SK-N-SH (cell line): ENCODE measurements at regions not wholly inside any gene's neighbourhood (a gene's known extent, or its start where the extent isn't known, plus 50 kb on each side); places are given as distances from the start of the nearest gene placed in this dataset.

Experiments used
- CTCF ChIA-PET: fragments of 300-600, 350-600 bp; formaldehyde crosslinking; extraction: SDS; loops from one replicate; lab custom pipeline; 2021; lab: Yijun Ruan, JAX
- POLR2A ChIA-PET: fragments of 350-600 bp; sonication (Branson Sonifier 250); formaldehyde crosslinking; extraction: SDS; loops from one replicate; lab custom pipeline; 2020; ENCODE audit warnings: antibody characterized with exemption, inconsistent platforms; lab: Yijun Ruan, JAX
- DNase-seq: peaks from one replicate; pipeline ENCODE4 v3.0.0; 2012
- H2AFZ ChIP-seq: fragments of 200-600 bp; sonication (generic); 2 replicates; pipeline ENCODE4 v1.8.1; 2016; ENCODE audit warnings: antibody characterized with exemption, mild to moderate bottlenecking, low read depth
- H3F3A ChIP-seq: fragments of 200-600 bp; sonication (generic); replicated peaks from 2 replicates; pipeline ENCODE3; 2016; ENCODE audit warnings: antibody characterized with exemption, mild to moderate bottlenecking; ENCODE audit not compliant: insufficient read depth
- H3K27ac ChIP-seq, 2 experiments: fragments of 200-500 bp in 1 of 2; fragments of 200-600 bp in 1 of 2; sonication (Bioruptor generic) in 1 of 2; sonication (generic), shearing (Covaris generic) in 1 of 2; 2 replicates each; pipeline versions ENCODE4 v1.5.1 to v1.6.1; 2014 to 2016; ENCODE audit warnings: low read depth in 2 of 2, inconsistent platforms in 1 of 2, low read length in 1 of 2, mild to moderate bottlenecking in 1 of 2, mixed read lengths in 1 of 2
- H3K27me3 ChIP-seq: fragments of 200-600 bp; sonication (generic), shearing (Covaris generic); 2 replicates; pipeline ENCODE4 v1.6.1; 2016; ENCODE audit warnings: mixed run types; ENCODE audit not compliant: insufficient read depth
- H3K36me3 ChIP-seq, 2 experiments: fragments of 200-500 bp in 1 of 2; fragments of 200-600 bp in 1 of 2; sonication (Bioruptor generic) in 1 of 2; sonication (generic) in 1 of 2; replicated peaks in 1 of 2; 2 replicates each; pipeline versions ENCODE3 to v1.5.1; 2014 to 2016; ENCODE audit warnings: low read length in 1 of 2, mild to moderate bottlenecking in 1 of 2; ENCODE audit not compliant: insufficient read depth in 2 of 2, control insufficient read depth in 1 of 2
- H3K4me1 ChIP-seq, 2 experiments: fragments of 200-500 bp in 1 of 2; fragments of 200-600 bp in 1 of 2; sonication (Bioruptor generic) in 1 of 2; sonication (generic), shearing (Covaris generic) in 1 of 2; 2 replicates each; pipeline versions ENCODE4 v1.5.1 to v1.6.1; 2014 to 2016; ENCODE audit warnings: low read depth in 1 of 2, low read length in 1 of 2, mixed run types in 1 of 2; ENCODE audit not compliant: insufficient read depth in 2 of 2, control insufficient read depth in 1 of 2
- H3K4me2 ChIP-seq: fragments of 200-600 bp; sonication (generic), shearing (Covaris generic); 2 replicates; pipeline ENCODE4 v1.6.1; 2017; ENCODE audit warnings: mixed run types
- H3K4me3 ChIP-seq, 2 experiments: fragments of 200-500 bp in 1 of 2; fragments of 200-600 bp in 1 of 2; sonication (Bioruptor generic) in 1 of 2; sonication (generic), shearing (Covaris generic) in 1 of 2; 2 replicates each; pipeline versions ENCODE4 v1.5.1 to v1.8.1; 2014 to 2016; ENCODE audit warnings: low read depth in 2 of 2, inconsistent platforms in 1 of 2, low read length in 1 of 2, mild to moderate bottlenecking in 1 of 2, mixed read lengths in 1 of 2, moderate library complexity in 1 of 2
- H3K79me2 ChIP-seq: fragments of 200-600 bp; sonication (generic); 2 replicates; pipeline ENCODE4 v1.8.1; 2017; ENCODE audit warnings: mild to moderate bottlenecking; ENCODE audit not compliant: insufficient read depth
- H3K9ac ChIP-seq: fragments of 200-600 bp; sonication (generic); 2 replicates; pipeline ENCODE4 v1.6.1; 2017; ENCODE audit warnings: mixed run types
- H3K9me2 ChIP-seq: fragments of 200-600 bp; sonication (generic); 2 replicates; pipeline ENCODE4 v1.6.1; 2017; ENCODE audit warnings: mixed run types
- H3K9me3 ChIP-seq: fragments of 200-600 bp; sonication (generic); 2 replicates; pipeline ENCODE4 v1.6.1; 2017; ENCODE audit warnings: mixed run types, mild to moderate bottlenecking, moderate library complexity
- H4K20me1 ChIP-seq: fragments of 200-600 bp; sonication (generic); 2 replicates; pipeline ENCODE4 v1.6.1; 2017; ENCODE audit warnings: mild to moderate bottlenecking, mixed run types; ENCODE audit not compliant: insufficient read depth
- ELF1 ChIP-seq: IDR thresholded peaks from 2 replicates; pipeline ENCODE4 v1.4.0; 2012
- EP300 ChIP-seq, 2 experiments: IDR thresholded peaks; 2 replicates each; pipeline versions ENCODE4 v1.4.0 to v1.6.1; 2012; ENCODE audit warnings: borderline replicate concordance in 1 of 2, low read depth in 1 of 2, low read length in 1 of 2
- EZH2phosphoT487 ChIP-seq: fragments of 200-600 bp; sonication (generic); IDR thresholded peaks from 2 replicates; pipeline ENCODE4 v1.6.1; 2017; ENCODE audit warnings: low read depth, mixed run types, mild to moderate bottlenecking, antibody characterized with exemption, moderate library complexity, borderline replicate concordance
- GABPA ChIP-seq: IDR thresholded peaks from 2 replicates; pipeline ENCODE4 v1.4.0; 2012; ENCODE audit warnings: low read depth, mild to moderate bottlenecking
- GATA2 ChIP-seq: sonication (generic); formaldehyde crosslinking; IDR thresholded peaks from 2 replicates; pipeline ENCODE4 v1.5.0; 2020; ENCODE audit warnings: mild to moderate bottlenecking, missing genetic modification reagents
- MEF2A ChIP-seq: IDR thresholded peaks from 2 replicates; pipeline ENCODE4 v1.4.0; 2012; ENCODE audit warnings: low read depth, borderline replicate concordance
- MXI1 ChIP-seq: IDR thresholded peaks from 2 replicates; pipeline ENCODE4 v1.6.1; 2012; ENCODE audit warnings: mild to moderate bottlenecking, low read depth, low read length, improper control_type of control experiment
- RFX5 ChIP-seq: IDR thresholded peaks from 2 replicates; pipeline ENCODE4 v1.6.1; 2012; ENCODE audit warnings: mild to moderate bottlenecking, improper control_type of control experiment, low read length
- RXRA ChIP-seq: IDR thresholded peaks from 2 replicates; pipeline ENCODE4 v1.4.0; 2012; ENCODE audit warnings: low read depth, mild to moderate bottlenecking, borderline replicate concordance
- TAF1 ChIP-seq: IDR thresholded peaks from 2 replicates; pipeline ENCODE4 v1.6.1; 2012; ENCODE audit warnings: low read depth, mild to moderate bottlenecking, low read length, moderate library complexity, borderline replicate concordance
- TCF12 ChIP-seq: IDR thresholded peaks from 2 replicates; pipeline ENCODE4 v1.4.0; 2012
- TEAD4 ChIP-seq: IDR thresholded peaks from 2 replicates; pipeline ENCODE4 v1.4.0; 2012; ENCODE audit warnings: mild to moderate bottlenecking, borderline replicate concordance; ENCODE audit not compliant: insufficient read depth
- YY1 ChIP-seq: IDR thresholded peaks from 2 replicates; pipeline ENCODE4 v1.4.0; 2012; ENCODE audit warnings: low read depth, mild to moderate bottlenecking
- WGBS: methylation state at CpG from one replicate; pipeline ENCODE4 v1.1.6; 2017; ENCODE audit warnings: low lambda C conversion rate; 5-methylcytosine and 5-hydroxymethylcytosine counted together
- TF ChIP-seq, protein P1 (sequence below): IDR thresholded peaks from 2 replicates; pipeline ENCODE4 v1.4.0; 2012; ENCODE audit warnings: low read depth, borderline replicate concordance
- TF ChIP-seq, protein P2 (sequence below): IDR thresholded peaks from 2 replicates; pipeline ENCODE4 v1.4.0; 2012; ENCODE audit warnings: low read depth, borderline replicate concordance
- TF ChIP-seq, protein P3 (sequence below): IDR thresholded peaks from 2 replicates; pipeline ENCODE4 v1.4.0; 2012; ENCODE audit warnings: low read depth
- TF ChIP-seq, protein P4 (sequence below): IDR thresholded peaks from 2 replicates; pipeline ENCODE4 v1.6.1; 2012; ENCODE audit warnings: mild to moderate bottlenecking, low read depth, low read length, moderate library complexity

GRCh38 chr14:81584495-81584894 lies 50.8 kb upstream of the SEL1L start:
- Histone ChIP-seq H3K27ac (no peak overlapping the region), H3K79me2 (no peaks in the 10 kb centered on the region), H3F3A (no peaks in the 10 kb centered on the region), H3K4me2 (no peak overlapping the region), H3K9me3 (no peaks in the 10 kb centered on the region), H3K4me3 (no peak overlapping the region), H3K9me2 (no peaks in the 10 kb centered on the region), H3K27me3 (no peaks in the 10 kb centered on the region), H2AFZ (no peak overlapping the region), H3K4me1 (no peaks in the 10 kb centered on the region), H3K36me3 (no peaks in the 10 kb centered on the region), H3K9ac (no peak overlapping the region), H4K20me1 (no peaks in the 10 kb centered on the region)
- TF ChIP-seq RFX5 (no peak), EP300 (IDR thresholded peaks at IDR 0.05; ENCODE audit: borderline replicate concordance in 1 of 2, low read depth in 1 of 2, low read length in 1 of 2) (no peak), MXI1 (no peak), MEF2A (no peak), GABPA (no peak), GATA2 (no peak), TAF1 (no peak), EZH2phosphoT487 (no peak)
- TF ChIP-seq, protein P1, sequence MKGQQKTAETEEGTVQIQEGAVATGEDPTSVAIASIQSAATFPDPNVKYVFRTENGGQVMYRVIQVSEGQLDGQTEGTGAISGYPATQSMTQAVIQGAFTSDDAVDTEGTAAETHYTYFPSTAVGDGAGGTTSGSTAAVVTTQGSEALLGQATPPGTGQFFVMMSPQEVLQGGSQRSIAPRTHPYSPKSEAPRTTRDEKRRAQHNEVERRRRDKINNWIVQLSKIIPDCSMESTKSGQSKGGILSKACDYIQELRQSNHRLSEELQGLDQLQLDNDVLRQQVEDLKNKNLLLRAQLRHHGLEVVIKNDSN, result no peak
- TF ChIP-seq, protein P2, sequence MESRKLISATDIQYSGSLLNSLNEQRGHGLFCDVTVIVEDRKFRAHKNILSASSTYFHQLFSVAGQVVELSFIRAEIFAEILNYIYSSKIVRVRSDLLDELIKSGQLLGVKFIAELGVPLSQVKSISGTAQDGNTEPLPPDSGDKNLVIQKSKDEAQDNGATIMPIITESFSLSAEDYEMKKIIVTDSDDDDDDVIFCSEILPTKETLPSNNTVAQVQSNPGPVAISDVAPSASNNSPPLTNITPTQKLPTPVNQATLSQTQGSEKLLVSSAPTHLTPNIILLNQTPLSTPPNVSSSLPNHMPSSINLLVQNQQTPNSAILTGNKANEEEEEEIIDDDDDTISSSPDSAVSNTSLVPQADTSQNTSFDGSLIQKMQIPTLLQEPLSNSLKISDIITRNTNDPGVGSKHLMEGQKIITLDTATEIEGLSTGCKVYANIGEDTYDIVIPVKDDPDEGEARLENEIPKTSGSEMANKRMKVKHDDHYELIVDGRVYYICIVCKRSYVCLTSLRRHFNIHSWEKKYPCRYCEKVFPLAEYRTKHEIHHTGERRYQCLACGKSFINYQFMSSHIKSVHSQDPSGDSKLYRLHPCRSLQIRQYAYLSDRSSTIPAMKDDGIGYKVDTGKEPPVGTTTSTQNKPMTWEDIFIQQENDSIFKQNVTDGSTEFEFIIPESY, result no peak
- TF ChIP-seq, protein P3, sequence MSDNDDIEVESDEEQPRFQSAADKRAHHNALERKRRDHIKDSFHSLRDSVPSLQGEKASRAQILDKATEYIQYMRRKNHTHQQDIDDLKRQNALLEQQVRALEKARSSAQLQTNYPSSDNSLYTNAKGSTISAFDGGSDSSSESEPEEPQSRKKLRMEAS, result no peak
- 39% methylated on average over 2 of the region's 2 CpGs for WGBS
- ChIA-PET POLR2A (no interaction called here), CTCF (no interaction called here)
- DNase-seq, result no peak

DNA sequence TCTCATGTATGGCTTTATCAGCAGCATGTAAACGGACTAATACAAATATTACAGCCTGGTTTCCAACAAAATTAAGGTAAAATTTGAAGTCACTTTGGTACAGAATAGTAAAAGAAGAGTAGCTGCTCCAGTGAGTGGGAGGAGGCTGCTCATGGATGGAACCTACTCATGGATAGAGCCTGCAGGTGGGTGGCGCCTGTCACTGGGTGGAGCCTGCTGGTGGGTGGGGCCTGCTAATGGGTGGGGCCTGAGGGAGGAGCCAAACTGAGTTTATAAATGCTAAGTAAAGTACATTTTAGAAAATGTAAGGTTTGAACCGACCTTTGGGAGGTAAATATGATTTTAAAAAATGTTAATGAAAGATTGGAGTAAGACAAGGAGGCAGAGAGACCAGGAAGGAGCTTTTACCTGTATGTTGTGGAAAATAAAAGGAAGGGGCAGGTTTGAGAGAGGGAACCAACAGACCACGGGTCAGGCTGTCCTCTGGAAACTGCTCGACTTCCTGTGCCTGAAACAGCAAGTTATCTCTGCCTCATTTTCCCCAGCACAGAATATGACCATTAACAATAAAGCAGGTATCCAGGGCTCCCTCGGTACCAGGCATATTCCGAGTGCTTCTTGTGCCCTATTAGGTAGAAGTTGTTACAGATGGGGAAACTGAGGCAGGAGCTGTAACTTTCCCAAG lies 55.9 kb upstream of the SEL1L start:
- Histone ChIP-seq H3K4me2 (no peak overlapping the region), H3K27ac (no peak overlapping the region), H3F3A (no peaks in the 10 kb centered on the region), H3K4me3 (no peak overlapping the region), H3K27me3 (no peaks in the 10 kb centered on the region), H4K20me1 (no peaks in the 10 kb centered on the region), H3K9ac (no peak overlapping the region), H3K9me3 (no peaks in the 10 kb centered on the region), H2AFZ (no peak overlapping the region), H3K79me2 (no peaks in the 10 kb centered on the region), H3K36me3 (no peaks in the 10 kb centered on the region), H3K9me2 (no peaks in the 10 kb centered on the region), H3K4me1 (no peaks in the 10 kb centered on the region)
- CTCF ChIA-PET, result no interaction called here
- POLR2A ChIA-PET, result no interaction called here
- DNase-seq, result no peak
- 4% methylated on average over 7 of the region's 7 CpGs for WGBS
- TF ChIP-seq GABPA (no peak), RXRA (no peak), MEF2A (no peak), YY1 (no peak), TEAD4 (no peak), EP300 (IDR thresholded peaks at IDR 0.05; ENCODE audit: borderline replicate concordance in 1 of 2, low read depth in 1 of 2, low read length in 1 of 2) (no peak), RFX5 (no peak), TCF12 (no peak), ELF1 (no peak)
- TF ChIP-seq, protein P2, result no peak
- TF ChIP-seq, protein P1, result no peak
- TF ChIP-seq, protein P4, sequence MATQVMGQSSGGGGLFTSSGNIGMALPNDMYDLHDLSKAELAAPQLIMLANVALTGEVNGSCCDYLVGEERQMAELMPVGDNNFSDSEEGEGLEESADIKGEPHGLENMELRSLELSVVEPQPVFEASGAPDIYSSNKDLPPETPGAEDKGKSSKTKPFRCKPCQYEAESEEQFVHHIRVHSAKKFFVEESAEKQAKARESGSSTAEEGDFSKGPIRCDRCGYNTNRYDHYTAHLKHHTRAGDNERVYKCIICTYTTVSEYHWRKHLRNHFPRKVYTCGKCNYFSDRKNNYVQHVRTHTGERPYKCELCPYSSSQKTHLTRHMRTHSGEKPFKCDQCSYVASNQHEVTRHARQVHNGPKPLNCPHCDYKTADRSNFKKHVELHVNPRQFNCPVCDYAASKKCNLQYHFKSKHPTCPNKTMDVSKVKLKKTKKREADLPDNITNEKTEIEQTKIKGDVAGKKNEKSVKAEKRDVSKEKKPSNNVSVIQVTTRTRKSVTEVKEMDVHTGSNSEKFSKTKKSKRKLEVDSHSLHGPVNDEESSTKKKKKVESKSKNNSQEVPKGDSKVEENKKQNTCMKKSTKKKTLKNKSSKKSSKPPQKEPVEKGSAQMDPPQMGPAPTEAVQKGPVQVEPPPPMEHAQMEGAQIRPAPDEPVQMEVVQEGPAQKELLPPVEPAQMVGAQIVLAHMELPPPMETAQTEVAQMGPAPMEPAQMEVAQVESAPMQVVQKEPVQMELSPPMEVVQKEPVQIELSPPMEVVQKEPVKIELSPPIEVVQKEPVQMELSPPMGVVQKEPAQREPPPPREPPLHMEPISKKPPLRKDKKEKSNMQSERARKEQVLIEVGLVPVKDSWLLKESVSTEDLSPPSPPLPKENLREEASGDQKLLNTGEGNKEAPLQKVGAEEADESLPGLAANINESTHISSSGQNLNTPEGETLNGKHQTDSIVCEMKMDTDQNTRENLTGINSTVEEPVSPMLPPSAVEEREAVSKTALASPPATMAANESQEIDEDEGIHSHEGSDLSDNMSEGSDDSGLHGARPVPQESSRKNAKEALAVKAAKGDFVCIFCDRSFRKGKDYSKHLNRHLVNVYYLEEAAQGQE, result no peak
